ENCODE measurements at regions not wholly inside any gene's neighbourhood (a gene's known extent, or its start where the extent isn't known, plus 50 kb on each side); places are given as distances from the start of the nearest gene placed in this dataset.

DNA sequence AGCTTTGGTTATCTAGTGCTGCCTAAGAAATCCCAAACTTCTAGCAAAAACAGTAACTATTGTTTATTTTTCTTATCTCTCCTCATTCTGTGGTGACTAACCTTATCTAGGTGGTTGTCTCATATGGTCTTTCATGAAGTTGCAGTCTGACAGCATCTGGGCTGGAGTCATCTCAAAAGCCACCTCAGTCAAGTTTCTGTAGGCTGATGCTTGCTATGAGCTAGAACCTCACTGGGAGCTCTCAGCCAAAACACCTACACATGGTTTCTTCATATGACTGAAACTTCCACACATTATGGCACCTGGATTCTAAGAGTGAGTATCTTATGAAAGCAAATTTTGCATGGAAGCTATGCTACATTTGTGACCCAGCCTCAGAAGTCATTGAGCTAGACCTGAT, 596.4 kb upstream of the VRK2 start:
- no peak overlapping the region for H3K4me3 ChIP-seq (replicated peaks; ENCODE audit: low read depth, low read length)
- no peak for DNase-seq (ENCODE audit: low read depth)
- TF ChIP-seq, protein P1, sequence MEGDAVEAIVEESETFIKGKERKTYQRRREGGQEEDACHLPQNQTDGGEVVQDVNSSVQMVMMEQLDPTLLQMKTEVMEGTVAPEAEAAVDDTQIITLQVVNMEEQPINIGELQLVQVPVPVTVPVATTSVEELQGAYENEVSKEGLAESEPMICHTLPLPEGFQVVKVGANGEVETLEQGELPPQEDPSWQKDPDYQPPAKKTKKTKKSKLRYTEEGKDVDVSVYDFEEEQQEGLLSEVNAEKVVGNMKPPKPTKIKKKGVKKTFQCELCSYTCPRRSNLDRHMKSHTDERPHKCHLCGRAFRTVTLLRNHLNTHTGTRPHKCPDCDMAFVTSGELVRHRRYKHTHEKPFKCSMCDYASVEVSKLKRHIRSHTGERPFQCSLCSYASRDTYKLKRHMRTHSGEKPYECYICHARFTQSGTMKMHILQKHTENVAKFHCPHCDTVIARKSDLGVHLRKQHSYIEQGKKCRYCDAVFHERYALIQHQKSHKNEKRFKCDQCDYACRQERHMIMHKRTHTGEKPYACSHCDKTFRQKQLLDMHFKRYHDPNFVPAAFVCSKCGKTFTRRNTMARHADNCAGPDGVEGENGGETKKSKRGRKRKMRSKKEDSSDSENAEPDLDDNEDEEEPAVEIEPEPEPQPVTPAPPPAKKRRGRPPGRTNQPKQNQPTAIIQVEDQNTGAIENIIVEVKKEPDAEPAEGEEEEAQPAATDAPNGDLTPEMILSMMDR (IDR thresholded peaks at IDR 0.05; ENCODE audit: low read length, missing control alignments) = no peak

DNA sequence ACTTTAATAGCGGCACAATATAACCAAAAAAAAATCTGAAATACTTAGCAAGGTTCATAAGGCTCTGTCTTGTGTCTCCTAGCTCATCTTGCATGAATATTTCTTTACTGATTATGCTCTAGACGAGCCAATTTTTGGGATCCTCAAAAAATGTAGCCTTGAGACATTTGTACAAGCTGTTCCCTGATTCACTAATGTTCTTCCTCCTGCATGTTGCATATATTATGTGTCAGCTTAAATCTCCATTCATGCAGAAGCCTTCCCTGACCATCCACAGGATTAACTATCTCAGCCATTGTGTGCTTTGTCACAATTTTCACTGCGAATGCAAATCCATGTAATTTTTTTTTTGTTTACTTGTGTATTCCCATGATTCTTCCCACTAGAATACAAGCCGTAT, 594.0 kb upstream of the VRK2 start:
- no peak for DNase-seq (ENCODE audit: low read depth)
- TF ChIP-seq, protein P1 (IDR thresholded peaks at IDR 0.05; ENCODE audit: low read length, missing control alignments) = no peak
- no peak overlapping the region for H3K4me3 ChIP-seq (replicated peaks; ENCODE audit: low read depth, low read length)

DNA sequence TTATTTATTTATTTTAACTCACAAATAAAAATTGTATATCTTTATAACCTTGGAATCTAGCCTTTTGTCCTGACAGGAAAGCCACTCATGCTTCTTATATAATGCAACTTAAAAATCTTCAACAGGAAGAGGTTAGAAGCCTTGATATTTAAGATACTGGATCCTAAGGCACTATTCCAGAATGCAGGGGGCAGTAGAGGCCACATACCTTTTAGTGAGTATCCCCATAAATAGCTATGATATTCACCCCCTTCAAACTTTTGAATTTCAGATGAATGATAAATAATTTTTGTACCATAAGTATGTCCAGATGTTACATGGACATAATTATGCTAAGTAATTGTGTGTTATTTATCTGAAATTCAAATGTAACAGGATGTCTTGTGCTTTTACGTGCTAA, 592.7 kb upstream of the VRK2 start:
- DNase-seq (ENCODE audit: low read depth) = no peak
- H3K4me3 ChIP-seq (replicated peaks; ENCODE audit: low read depth, low read length) = no peak overlapping the region
- TF ChIP-seq, protein P1 (IDR thresholded peaks at IDR 0.05; ENCODE audit: low read length, missing control alignments) = no peak

DNA sequence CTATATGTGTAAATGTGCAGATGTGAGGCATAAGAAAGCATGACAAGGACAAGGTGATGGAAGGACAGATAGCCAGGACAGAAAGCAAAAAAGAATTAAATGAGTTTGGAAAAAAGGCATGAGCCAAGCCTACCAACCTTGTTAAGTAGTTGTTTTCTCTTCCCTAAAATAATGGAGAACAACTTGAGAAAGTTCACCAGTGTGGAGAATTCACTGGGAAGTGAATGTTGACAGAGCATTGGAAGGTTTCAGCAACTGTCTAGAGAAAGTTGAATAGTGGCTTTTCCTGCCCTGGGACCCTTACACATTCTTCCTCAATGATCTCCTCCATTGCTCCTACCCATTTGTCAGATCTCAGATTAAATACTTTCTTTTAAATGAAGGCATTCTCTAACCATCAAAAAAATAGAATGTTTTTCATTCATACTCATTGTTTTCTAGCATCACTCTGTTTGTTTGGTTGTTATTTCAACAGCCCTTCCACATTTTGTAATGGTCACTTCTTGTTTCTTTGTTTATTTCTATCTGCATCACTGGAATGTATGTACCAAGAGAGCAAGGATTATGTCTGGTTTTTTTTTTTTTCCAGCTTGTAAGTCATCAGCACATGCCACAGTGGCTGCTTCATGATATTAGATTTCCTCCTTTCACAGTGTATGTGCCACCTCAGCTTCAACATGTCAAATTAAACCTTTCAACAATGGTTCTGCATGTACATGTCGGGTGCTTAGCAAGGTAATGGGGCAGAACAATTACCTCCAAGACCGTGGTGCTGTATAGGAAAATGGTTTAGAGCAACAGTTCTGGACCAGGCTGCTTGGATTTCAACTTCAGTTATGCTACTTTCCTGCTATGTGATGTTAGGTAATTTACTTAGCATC, 586.0 kb upstream of the VRK2 start:
- no peak for DNase-seq (ENCODE audit: low read depth)
- TF ChIP-seq, protein P1 (IDR thresholded peaks at IDR 0.05; ENCODE audit: low read length, missing control alignments) = no peak
- no peak overlapping the region for H3K4me3 ChIP-seq (replicated peaks; ENCODE audit: low read depth, low read length)

DNA sequence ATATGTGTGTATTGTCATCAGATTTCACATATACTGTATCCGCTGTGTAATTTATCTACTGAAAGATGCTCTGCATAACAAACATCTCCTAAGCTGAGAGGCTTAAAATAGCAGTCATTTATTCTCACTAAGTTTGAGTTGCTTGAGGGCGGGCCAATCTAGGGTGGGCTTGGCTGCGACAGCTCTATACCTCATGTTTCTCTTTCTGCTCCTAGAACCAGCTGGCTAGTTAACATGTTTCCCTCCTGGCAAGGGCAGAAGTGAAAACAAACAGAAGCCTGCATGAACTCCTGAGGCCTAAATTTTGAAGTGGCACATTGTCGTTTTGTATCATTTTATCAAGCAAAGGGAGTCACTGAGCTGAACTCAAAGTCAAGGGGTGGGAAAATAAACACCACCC, 585.0 kb upstream of the VRK2 start:
- no peak for DNase-seq (ENCODE audit: low read depth)
- H3K4me3 ChIP-seq (replicated peaks; ENCODE audit: low read depth, low read length) = no peak overlapping the region
- TF ChIP-seq, protein P1 (IDR thresholded peaks at IDR 0.05; ENCODE audit: low read length, missing control alignments) = no peak

DNA sequence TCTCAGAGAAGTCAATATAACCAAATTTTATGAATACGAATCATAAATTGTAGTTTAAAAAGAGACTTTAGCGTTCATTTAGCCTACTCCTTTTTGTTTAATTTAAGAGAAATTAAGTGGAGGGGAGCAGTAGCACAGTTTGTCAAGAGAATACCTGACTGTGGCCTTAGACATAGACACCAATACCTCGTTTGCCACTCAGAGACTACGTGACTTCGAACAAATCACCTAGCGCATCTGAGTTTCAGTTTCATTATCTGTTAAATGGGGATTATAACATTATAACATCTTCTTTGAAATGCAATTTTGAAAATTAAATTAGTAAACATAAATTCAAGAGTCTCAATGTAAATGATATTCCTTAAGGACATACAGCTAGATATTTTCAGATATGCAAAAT, 581.5 kb upstream of the VRK2 start:
- DNase-seq (ENCODE audit: low read depth) = no peak
- H3K4me3 ChIP-seq (replicated peaks; ENCODE audit: low read depth, low read length) = no peak overlapping the region
- TF ChIP-seq, protein P1 (IDR thresholded peaks at IDR 0.05; ENCODE audit: low read length, missing control alignments) = no peak

DNA sequence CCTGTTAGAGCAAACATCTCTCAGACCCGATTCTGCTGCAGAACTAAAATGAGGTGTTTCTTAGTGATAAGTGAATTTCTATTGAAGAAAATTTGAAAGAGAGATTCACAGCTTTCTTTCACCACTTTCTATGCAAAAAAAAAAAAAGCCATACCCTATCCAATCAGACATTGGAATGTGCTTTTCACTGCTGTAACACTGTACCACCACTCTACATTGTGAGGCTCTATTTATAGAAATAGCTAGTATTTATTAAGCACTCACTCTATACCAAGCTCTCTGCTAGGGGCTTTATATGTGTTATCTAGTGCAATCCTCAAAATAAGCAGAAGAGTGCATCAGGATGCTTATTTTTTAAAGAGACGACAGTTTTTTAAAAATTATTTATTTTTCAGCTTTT, 580.6 kb upstream of the VRK2 start:
- TF ChIP-seq, protein P1 (IDR thresholded peaks at IDR 0.05; ENCODE audit: low read length, missing control alignments) = no peak

More for the DNA sequence above, 580.6 kb upstream of the VRK2 start:
- no peak overlapping the region for H3K4me3 ChIP-seq (replicated peaks; ENCODE audit: low read depth, low read length)
- DNase-seq (ENCODE audit: low read depth) = no peak

All from fibroblast of pulmonary artery (primary cell).